BJ (cell line): ENCODE measurements at regions not wholly inside any gene's neighbourhood (a gene's known extent, or its start where the extent isn't known, plus 50 kb on each side); places are given as distances from the start of the nearest gene placed in this dataset.
"Not testable (repeated sequence)": the region's sequence is repeated elsewhere in the genome, so short reads cannot be mapped to it uniquely, and the experiment has no call there.

ENCODE experiments used
- CTCF ChIA-PET: fragments of 350-600 bp; formaldehyde crosslinking; extraction: SDS; loops from one replicate; lab custom pipeline; 2021; ENCODE audit warnings: antibody characterized with exemption, inconsistent platforms; lab: Yijun Ruan, JAX
- POLR2A ChIA-PET: fragments of 300-600 bp; sonication (Branson Sonifier 250); formaldehyde crosslinking; extraction: SDS; loops from one replicate; lab custom pipeline; 2021; ENCODE audit warnings: antibody characterized with exemption; lab: Charles Lee
- DNase-seq: peaks from one replicate; pipeline ENCODE4 v3.0.0-alpha.2; 2011; ENCODE audit warnings: low read depth
- H3K27me3 ChIP-seq: 2 replicates; pipeline ENCODE4 v1.6.0; 2011; ENCODE audit warnings: low read length; ENCODE audit not compliant: control insufficient read depth, insufficient read depth
- H3K36me3 ChIP-seq: 2 replicates; pipeline ENCODE4 v1.5.1; 2011; ENCODE audit warnings: low read length; ENCODE audit not compliant: control insufficient read depth, insufficient read depth
- H3K4me3 ChIP-seq: 2 replicates; pipeline ENCODE4 v1.5.1; 2011; ENCODE audit warnings: low read depth, mild to moderate bottlenecking, control low read depth, low read length
- CTCF ChIP-seq: IDR thresholded peaks from 2 replicates; pipeline ENCODE4 v1.5.1; 2011; ENCODE audit warnings: low read depth, mild to moderate bottlenecking, control low read depth, inconsistent platforms, low read length, moderate library complexity; ENCODE audit not compliant: insufficient read depth

GRCh38 chr4:123182289-123182688 lies 214.3 kb upstream of the SPRY1 start:
- no peak for DNase-seq
- H3K36me3 ChIP-seq: no peaks in the 10 kb centered on the region
- no peak for TF ChIP-seq CTCF
- ChIA-PET CTCF (no interaction called here), POLR2A (no interaction called here)
- H3K27me3 ChIP-seq: no peaks in the 10 kb centered on the region
- H3K4me3 ChIP-seq: no peak overlapping the region

DNA sequence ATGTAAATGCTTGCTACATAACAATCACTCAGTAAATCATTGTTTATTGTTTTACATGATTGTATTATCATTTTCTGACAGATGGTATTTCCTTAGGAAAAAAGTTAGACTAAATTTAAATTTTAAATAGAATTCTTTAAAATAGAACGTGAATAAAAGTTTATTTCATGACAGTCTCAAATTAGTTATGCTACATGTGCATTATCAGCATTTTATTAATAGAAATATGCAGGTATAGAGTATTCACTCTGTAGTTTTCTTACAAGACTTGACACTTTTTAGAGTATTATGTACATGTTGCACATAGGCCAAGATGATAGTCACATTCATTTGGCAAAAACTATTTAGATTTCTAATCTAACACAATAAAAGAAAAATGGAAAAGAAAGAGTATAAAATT lies 213.3 kb upstream of the SPRY1 start:
- no peak overlapping the region for H3K4me3 ChIP-seq
- POLR2A ChIA-PET: no interaction called here
- CTCF ChIA-PET: no interaction called here
- DNase-seq: no peak
- TF ChIP-seq CTCF: no peak
- H3K27me3 ChIP-seq: no peaks in the 10 kb centered on the region
- no peaks in the 10 kb centered on the region for H3K36me3 ChIP-seq

GRCh38 chr4:123183754-123184153 lies 212.8 kb upstream of the SPRY1 start:
- H3K36me3 ChIP-seq, H3K4me3 ChIP-seq, H3K27me3 ChIP-seq, DNase-seq, CTCF ChIA-PET, POLR2A ChIA-PET: not testable (repeated sequence)

DNA sequence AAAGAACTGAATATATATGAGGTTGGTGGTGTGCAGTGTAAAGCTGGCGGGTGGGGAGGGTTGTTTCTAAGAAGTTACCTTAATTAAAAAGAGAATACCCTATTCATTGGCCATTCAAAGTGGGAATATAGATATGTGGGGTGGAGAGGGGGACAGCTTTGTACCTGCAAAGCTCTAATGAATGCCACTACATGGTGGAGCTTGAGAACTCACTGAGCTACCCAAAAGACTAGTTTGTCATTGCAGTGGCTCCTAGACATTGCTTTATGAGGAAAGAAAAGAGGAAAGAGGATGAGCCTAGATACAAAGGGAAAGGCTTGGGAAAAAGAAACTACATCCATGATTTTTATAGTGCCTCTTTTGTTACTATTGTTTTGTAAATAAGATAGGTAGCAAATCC lies 209.9 kb upstream of the SPRY1 start:
- CTCF ChIA-PET: no interaction called here
- Histone ChIP-seq H3K27me3 (no peaks in the 10 kb centered on the region), H3K36me3 (no peaks in the 10 kb centered on the region), H3K4me3 (no peak overlapping the region)
- no peak for DNase-seq
- POLR2A ChIA-PET: no interaction called here
- no peak for TF ChIP-seq CTCF

- TF ChIP-seq CTCF: no peak
- Histone ChIP-seq H3K4me3 (no peak overlapping the region), H3K27me3 (no peaks in the 10 kb centered on the region), H3K36me3 (no peaks in the 10 kb centered on the region)
- ChIA-PET POLR2A (no interaction called here), CTCF (no interaction called here)
- no peak for DNase-seq
Measured at GRCh38 chr4:123190176-123190575, 206.4 kb upstream of the SPRY1 start.

GRCh38 chr4:123191728-123192127 lies 204.9 kb upstream of the SPRY1 start:
- CTCF ChIA-PET: interaction anchor here (1.0 kb wide), 1 partner anchor 200 kb away, joined by 5 read pairs; no protein-coding TSS in a partner anchor
- Histone ChIP-seq H3K36me3 (no peaks in the 10 kb centered on the region), H3K4me3 (no peak overlapping the region), H3K27me3 (no peaks in the 10 kb centered on the region)
- no peak for DNase-seq
- POLR2A ChIA-PET: no interaction called here
- TF ChIP-seq CTCF: no peak
